IMR-90 (cell line): ENCODE measurements at regions not wholly inside any gene's neighbourhood (a gene's known extent, or its start where the extent isn't known, plus 50 kb on each side); places are given as distances from the start of the nearest gene placed in this dataset.

Experiments
- BHLHE40 ChIP-seq: fragments of 150-350 bp; IDR thresholded peaks from 2 replicates; pipeline ENCODE4 v1.6.1; 2016; ENCODE audit warnings: mild to moderate bottlenecking, low read depth, low read length
- CEBPB ChIP-seq: IDR thresholded peaks from 2 replicates; pipeline ENCODE4 v1.6.1; 2012; ENCODE audit warnings: low read depth, low read length, improper control_type of control experiment
- CHD1 ChIP-seq: IDR thresholded peaks from 2 replicates; pipeline ENCODE4 v1.6.1; 2012; ENCODE audit warnings: low read depth, low read length, improper control_type of control experiment
- CTCF ChIP-seq: conservative IDR thresholded peaks from 2 replicates; pipeline ENCODE4 v1.5.1; 2012; ENCODE audit warnings: mild to moderate bottlenecking, low read depth, low read length, improper control_type of control experiment
- MAZ ChIP-seq: IDR thresholded peaks from 2 replicates; pipeline ENCODE4 v1.6.1; 2012; ENCODE audit warnings: low read depth, mild to moderate bottlenecking, low read length, improper control_type of control experiment, moderate library complexity, borderline replicate concordance
- MXI1 ChIP-seq: IDR thresholded peaks from 2 replicates; pipeline ENCODE4 v1.6.1; 2012; ENCODE audit warnings: low read depth, mild to moderate bottlenecking, low read length, moderate library complexity, borderline replicate concordance
- POLR2A ChIP-seq: IDR thresholded peaks from 2 replicates; pipeline ENCODE4 v1.6.1; 2012; ENCODE audit warnings: mild to moderate bottlenecking, low read depth, low read length
- RAD21 ChIP-seq: IDR thresholded peaks from 2 replicates; pipeline ENCODE4 v1.6.1; 2012; ENCODE audit warnings: low read length, improper control_type of control experiment
- RCOR1 ChIP-seq: IDR thresholded peaks from 2 replicates; pipeline ENCODE4 v1.6.1; 2012; ENCODE audit warnings: mild to moderate bottlenecking, low read length, improper control_type of control experiment; ENCODE audit not compliant: insufficient replicate concordance
- RFX5 ChIP-seq: IDR thresholded peaks from 2 replicates; pipeline ENCODE4 v1.8.0; 2012; ENCODE audit warnings: low read depth, mild to moderate bottlenecking, low read length, moderate library complexity
- SMC3 ChIP-seq: fragments of 150-350 bp; IDR thresholded peaks from 2 replicates; pipeline ENCODE4 v1.6.1; 2016; ENCODE audit warnings: low read depth, mild to moderate bottlenecking, antibody characterized with exemption, low read length, moderate library complexity
- USF2 ChIP-seq: fragments of 150-350 bp; IDR thresholded peaks from 2 replicates; pipeline ENCODE4 v1.6.1; 2017; ENCODE audit warnings: mild to moderate bottlenecking, antibody characterized with exemption, low read length, low read depth

GRCh38 chr3:130606336-130606735 lies 89.4 kb downstream of the COL6A6 start:
- TF ChIP-seq CTCF: no peak
- no peak for TF ChIP-seq USF2
- no peak for TF ChIP-seq RFX5
- no peak for TF ChIP-seq POLR2A
- TF ChIP-seq MXI1: no peak
- TF ChIP-seq CEBPB: no peak
- TF ChIP-seq SMC3: no peak
- no peak for TF ChIP-seq CHD1
- no peak for TF ChIP-seq RAD21
- TF ChIP-seq MAZ: no peak
- TF ChIP-seq RCOR1: no peak
- TF ChIP-seq BHLHE40: no peak
